ENCODE measurements at regions not wholly inside any gene's neighbourhood (a gene's known extent, or its start where the extent isn't known, plus 50 kb on each side); places are given as distances from the start of the nearest gene placed in this dataset.

- TF ChIP-seq CTCF (IDR thresholded peaks at IDR 0.05 in 4 of 5, conservative IDR thresholded peaks at IDR 0.05 in 1 of 5) (no peak), POLR2A (IDR thresholded peaks at IDR 0.05) (no peak)
Measured at GRCh38 chr12:114885501-114885900, 201.5 kb upstream of the TBX3 start.

Data from gastrocnemius medialis (tissue), 4 donors.